Retina (tissue), 1 donor: ENCODE measurements at regions not wholly inside any gene's neighbourhood (a gene's known extent, or its start where the extent isn't known, plus 50 kb on each side); places are given as distances from the start of the nearest gene placed in this dataset.
"Not testable (repeated sequence)": the region's sequence is repeated elsewhere in the genome, so short reads cannot be mapped to it uniquely, and the experiment has no call there.

Experiments used
- DNase-seq: peaks from one replicate; pipeline ENCODE4 v3.0.0-alpha.2; 2016

DNA sequence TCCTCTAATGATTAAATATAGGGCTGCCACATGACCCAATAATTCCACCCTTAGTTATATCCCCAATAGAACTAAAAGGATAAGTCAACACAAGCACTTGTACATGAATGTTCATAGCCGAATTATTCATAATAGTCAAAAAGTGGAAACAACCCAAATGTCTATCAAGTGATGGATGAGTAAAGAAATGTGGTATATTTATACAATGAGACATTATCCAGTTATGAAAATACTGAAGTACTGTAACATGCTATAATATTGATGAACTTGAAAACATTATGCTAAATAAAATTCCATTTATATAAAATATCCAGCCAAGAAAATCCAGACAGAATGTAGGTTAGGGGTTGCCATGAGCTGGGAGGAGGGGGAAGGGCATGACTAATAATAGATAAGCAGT, 436.7 kb upstream of the AADAT start:
- no peak for DNase-seq

DNA sequence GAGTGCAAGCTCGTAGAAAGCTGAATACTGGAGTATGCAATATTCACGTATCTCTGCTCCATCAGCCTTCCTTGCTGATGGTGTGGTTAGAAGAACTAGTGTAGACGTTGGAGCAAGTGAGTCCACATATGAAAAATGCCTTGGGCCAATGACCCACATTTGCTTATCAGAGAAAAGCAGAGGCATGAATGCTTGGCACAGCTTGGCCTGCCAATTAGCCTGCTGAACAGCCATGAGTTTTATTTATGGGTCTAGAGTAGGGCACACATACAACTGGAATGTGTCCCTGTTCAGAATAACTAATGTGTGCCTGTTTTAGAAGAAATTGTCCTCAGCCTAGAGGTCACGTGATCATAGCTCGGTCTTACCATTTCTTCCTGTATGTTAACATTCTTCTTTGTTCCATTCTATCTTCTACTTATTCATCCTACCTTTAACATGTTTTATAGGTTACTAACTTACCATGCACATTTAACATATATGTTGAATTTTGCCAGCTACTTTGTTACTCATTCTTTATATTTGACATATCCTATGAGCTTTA, 432.7 kb upstream of the AADAT start:
- no peak for DNase-seq

DNA sequence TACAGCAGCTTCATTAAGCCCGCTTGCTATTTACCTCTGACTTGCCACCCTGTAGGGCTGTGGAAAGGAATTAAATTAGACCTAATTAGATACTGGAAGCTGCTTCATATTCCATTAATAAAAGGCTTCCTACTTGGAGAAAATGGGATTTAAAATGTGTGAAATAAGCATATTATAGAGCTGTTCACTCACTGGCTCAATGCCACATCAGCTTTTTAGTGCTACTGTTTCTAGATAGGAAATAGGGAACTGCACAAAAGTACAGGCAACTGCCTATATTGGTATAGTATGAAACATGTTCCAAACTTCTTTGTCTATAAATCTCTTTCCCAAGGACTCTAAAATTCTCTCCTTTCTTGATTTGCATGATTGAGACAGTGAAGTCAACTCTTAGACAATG, 407.9 kb upstream of the AADAT start:
- DNase-seq: no peak

DNA sequence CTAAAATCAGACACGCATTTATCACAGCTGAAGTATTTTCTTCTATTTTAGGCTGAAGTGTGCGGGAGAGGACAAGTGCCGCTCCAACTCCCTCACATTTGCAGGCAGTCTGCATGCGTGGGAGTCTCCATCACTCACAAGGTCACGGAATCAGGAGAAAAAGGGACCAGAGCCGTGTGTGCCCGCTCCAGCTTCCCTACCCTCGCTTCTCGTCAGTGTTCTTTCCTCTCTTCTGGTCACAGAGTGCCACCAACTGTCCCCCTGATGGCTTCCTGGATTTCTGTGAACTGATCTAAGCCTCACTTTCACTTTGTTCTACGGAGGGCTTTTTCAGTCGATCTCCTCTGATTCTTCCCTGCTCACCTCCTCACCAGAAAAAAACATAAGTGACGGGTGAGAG, 407.4 kb upstream of the AADAT start:
- peak; percentile 20 for DNase-seq

DNA sequence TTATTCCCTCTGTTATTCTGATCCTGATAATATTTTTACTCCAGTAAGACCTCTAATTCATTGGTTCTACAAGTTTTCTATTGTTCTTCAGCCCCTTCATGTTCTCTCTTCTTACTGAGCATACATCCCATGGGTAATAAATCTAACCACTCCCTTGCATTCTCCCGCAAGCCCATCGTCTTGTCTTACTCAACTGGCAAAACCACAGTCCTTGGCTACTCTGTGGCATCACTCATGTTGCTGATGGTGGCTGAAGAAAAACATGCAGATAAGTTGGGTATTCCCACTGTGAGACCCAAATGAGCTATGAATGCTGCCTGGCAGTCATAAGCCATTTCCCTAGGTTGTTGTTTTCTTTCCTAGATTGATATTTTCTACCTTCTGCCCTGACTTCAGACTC, 402.2 kb upstream of the AADAT start:
- DNase-seq: no peak

DNA sequence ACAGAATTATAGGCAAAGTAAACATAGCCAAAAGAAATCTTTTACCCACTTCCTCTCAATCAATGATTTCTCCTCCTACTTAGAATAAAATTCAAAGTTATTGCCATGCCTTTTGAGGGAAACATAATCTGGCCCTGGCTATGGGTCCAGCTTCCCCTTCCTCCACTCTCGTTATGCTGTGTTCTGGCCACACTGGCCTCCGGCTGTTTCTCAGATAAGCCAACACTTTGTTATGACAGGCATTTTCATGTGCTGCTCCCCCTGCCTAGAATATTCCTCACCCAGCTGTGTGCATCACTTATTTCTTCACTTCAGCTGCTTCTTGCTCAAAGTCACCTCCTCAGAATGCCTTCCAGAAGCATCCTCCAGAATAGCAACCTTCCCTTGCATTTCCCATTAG, 386.6 kb upstream of the AADAT start:
- DNase-seq: no peak

DNA sequence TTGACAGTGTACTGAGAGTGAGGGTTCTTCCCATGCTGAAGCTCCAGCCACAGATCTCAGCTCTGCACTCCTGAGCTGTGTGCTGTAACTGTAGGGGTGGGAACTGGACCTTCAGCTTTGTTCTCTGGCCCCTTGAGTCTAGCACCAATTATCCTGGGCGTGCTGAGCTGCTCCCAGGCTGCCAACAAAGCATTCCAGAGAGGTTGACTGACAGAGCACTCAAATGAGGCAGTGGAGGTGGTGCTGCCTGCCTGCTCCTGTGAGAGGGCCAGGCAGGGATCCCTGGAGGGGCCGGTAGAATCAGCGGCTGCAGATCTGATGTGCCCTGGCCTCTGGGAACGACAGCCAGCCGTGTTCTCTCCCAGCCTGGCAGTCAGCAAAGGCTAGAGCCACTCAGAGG, 375.7 kb upstream of the AADAT start:
- no peak for DNase-seq

DNA sequence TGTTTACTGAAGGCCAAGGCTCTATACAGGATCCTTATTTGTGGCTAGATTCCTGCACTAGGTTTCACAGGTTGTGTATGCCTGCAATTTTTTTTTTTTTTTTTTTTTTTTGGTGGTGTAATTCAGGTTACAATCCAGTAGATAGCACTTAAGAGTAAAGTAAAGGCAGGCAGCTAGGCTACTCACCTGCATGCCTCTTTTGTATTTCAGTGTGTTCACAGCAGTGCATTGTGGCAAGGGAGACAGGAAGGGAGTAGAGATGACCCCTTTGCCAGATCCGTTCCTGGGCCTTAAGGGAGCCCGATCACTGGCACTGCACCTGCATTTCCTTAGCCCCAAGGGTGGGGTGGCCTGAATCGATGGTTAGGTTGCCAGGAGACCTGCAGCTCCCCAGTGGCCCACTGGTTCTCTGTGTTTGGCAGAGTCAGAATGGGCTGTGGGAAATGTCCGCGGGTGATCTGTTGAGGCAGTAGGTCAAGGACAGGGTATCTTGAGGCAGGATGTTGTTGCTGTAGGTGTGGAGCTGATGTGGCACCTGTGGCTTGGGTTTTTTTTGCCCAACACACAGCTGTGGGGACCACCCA, 374.9 kb upstream of the AADAT start:
- no peak for DNase-seq

DNA sequence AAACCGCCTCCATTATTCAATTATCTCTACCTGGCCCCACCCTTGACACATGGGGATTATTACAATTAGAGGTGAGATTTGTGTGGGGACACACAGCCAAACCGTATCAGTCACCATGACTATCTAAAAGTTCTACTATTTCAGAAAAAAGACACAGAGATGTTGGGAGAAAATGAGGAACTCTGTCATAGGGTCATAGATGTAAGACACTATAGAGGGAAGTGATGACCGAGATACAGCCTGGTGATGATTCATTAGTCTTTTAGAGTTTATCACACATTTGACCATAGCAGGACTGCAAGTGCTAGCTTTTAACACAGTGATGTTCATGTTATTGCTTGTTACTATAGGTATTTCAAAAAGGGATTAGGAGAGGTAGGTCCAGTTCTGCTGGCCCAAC, 357.0 kb upstream of the AADAT start:
- DNase-seq: no peak

DNA sequence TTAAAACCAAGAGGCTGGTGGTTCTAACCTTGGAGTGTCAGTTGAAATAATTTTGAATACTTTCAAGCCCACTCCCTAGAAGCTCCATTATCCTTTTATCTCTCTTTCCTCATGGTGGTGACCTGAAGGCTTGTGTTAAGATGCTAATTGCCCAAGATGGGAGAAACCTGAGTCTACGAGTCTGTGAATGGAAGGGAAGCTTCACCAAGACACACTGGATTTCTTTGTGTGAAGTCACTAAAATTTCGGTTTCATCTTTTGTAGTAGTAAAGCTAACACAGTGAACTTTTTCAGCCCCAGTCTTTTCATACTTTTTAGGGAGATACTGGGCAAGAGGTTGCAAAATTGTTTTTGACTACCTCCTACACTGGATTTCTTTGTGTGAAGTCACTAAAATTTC, 351.4 kb upstream of the AADAT start:
- not testable (repeated sequence) for DNase-seq

DNA sequence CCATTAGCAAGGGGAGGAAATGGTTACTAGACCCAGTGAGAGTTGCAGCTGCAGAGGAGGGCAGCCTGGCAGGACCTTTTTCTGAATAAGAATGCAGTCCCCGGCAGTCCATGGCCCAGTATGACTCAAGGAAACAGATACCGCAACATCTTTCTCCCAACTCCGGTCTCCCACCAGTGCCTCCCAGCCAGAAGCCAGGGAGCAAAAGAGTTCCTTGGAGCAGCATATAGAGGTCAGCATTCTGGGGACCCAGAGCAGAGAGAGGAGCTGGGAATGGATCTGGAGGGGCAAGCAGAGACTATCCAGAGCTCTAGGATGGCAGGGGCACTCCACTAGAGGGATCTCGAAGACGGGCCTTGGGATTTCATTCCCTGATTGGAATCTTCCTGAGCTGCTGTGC, 339.2 kb upstream of the AADAT start:
- no peak for DNase-seq

DNA sequence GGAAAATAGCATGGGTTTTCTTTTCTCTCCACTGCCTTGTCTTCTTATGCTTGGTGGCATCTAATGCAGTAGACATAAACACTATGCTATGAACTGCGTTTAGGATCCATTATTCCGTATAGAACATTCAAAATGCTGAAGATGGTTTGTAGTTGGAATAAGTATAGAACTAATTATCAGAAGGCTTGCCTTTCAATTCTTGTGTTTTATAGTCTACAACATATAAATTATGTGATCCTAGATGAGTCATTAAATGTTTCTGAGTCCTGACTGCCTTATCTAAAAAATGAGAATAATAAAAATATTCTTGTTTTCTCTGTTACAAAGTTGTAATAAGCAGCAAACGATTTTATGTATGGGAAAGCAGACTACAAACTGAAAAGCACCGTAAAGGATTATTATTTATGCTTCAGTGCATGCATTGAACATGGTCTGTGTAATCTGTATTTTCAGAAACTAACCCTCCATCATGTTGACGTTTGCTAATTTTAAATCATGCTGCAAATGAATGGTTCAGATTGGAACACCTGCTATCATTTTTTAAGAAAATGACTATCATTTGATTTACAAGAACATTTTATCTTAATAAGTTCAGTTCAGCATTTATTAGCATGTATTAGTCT, 335.9 kb upstream of the AADAT start:
- peak; percentile 33 for DNase-seq

DNA sequence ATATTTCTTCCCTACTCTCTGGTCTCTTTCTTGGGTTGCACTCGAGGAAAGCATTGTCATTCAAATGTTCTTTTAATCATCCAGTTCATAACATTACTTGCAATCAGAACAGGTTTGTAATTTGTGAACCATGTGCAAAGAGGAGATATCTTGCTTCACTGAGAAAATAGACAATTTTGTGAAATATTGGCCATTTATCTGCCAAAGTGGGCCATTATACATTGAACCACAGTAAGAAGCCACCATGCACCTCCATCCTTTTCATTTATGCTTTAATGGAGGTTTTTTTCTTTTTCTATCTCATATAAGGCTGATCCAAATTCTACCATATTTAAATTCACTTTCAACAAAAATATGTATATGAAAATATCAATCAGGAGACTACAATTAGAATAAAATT, 335.3 kb upstream of the AADAT start:
- no peak for DNase-seq

DNA sequence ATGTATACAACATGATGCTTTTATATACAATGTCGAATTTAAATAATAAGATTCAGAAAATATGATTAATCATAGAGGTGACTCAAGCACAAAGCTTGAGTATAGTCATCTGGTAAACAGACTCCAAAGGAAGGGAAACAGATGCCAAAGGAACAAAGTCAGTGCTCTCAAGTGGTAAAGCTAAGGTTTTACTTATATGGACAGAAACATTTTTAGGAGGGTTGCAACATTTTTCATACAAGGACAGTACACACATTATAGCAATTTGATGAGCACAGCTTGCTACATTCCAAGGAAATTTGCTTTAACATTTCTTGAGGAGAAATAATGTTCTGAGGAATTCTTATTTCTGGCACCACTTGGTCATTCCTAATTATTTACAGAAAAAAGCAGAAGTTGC, 333.4 kb upstream of the AADAT start:
- DNase-seq: no peak

DNA sequence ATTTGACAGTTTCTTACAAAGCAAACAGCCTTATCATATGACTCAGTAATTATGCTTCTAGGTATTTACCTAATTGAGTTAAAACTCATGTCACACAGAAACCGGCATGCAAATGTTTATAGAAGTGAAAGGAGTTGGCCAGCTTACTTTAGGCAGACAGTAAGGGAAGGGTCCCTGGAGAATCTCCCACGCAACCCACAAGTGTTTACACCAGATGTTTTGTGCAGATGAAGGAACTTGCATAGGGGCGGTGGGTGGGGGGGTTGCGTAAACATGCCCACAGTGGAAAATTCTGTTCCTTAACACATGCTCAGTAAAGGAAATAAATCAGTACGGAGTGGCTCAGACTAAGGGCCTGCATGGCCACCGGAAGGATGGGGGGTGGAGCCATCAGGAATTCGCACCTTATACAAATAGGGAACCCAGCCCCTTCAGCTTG, 330.5 kb upstream of the AADAT start:
- DNase-seq: no peak

DNA sequence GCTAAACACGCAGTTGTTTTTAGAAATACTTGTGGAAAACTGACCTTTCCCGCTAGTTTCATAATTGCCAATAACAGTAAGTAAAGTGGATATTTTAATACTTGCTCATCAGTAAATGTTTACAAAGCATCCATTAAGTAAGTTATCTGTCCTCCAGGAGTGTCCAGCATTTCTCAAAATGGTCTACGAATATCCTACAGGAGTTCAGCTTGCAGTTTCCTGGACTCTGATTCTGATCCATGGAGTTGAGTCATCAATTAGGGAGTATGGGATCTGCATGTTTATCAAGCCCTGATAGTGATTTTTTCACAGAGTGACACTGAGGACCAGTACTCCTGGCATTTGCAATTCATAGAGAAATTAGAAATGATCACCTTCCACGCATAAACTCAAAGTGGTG, 325.2 kb upstream of the AADAT start:
- no peak for DNase-seq

DNA sequence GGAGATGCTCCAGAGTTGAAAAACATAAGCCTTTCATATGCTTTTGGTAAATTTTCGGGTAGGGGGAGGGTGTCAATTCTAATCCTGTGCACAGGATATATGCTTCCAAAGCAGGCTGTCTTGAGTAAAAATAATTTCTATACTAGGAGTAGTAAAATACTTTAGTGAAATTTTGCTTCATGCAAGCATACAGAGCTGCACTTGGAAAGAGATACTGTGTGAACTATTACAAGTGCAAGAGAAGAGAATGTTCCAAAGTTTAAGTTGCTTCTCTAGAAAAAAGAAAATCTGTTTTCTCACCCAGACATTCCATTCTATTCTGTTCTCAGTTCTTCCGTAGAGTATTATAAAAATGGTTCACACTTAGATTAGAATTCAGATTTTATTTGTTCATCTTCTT, 324.6 kb upstream of the AADAT start:
- no peak for DNase-seq

DNA sequence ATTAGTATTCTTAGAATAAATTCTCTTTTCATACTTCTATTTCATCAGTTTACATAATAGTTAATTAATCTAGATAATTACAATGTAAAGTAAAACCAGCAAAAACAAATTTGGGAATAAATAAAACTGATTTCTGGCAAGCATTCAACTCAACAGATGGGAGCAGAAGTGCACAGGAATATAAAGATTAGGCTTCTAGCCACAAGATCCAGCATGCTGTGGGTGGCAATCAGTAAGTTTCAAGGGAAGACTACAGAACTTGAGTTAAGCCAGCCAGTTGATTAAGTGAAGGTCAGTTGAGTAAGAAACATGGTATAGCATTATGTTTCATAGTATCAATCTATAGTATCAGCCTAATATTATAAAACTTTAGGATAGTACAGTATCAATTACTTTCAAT, 324.2 kb upstream of the AADAT start:
- no peak for DNase-seq

DNA sequence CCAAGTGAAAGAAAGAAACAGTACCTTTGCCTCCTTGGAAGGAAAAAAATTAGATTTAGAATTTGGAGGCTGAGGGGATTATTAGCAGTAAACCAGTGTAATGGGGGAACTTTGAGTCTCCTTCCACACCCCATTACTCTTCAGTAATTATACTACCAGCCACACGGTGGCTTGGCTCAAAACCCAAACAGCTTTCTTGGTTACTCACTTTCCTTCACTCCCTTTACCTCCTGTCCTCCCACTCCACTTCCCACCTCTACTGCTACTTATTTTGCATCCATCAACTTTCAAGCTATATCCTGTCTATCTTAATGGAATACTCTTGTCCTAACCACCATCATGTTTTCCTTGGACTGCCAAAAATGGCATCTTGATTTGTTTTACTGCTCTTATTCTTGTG, 310.6 kb upstream of the AADAT start:
- DNase-seq: no peak

DNA sequence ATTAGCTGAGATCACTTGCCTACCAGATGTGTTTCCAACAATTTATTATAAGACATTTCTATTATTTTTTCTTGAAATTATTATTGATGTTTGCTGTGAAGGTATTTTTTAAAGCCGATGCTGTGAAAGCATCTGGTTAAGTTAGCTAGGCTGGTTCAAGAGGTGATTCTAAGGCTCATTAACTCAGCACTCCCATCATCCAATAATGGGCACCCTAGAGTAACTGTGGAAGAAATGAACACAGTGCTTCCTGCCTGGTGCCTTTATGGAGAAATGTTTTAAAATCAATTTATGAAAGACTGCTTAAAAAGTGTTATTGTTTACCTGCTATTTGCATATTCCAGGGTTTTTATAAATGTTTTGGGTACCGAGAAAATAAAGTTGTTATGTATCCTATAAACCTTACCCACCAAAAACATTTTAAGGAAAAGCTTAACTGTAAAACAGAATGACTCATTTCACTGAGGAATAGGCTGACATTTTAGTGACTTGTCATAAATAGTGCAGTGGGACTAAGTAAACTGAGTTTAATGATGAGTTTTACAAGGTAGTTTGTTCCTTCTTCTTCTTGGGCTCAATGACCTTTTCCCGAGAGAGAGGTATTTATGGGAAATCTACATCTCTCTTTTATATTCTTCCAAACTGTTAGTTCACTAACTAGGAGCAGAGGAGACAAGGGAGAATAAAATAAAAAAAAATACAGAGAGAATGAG, 310.0 kb upstream of the AADAT start:
- no peak for DNase-seq

DNA sequence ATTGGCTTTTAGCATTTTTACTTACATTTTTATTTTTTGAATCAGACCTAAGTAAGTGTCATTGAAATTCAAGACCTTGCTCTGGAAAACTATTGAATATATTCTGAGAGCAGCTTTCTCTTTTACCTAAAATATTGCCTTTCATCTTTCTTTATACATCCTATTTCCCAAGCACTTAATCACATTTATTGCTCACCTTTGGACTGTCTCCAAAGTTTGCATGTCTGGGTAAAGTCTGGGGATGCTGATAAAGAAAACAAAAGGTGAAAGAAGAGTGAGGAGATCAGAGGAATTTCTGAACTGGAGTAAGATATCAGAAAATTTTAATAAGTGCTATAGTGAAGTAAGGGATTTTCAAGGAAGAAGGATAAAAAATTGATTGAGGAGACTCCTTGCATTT, 308.5 kb upstream of the AADAT start:
- no peak for DNase-seq

DNA sequence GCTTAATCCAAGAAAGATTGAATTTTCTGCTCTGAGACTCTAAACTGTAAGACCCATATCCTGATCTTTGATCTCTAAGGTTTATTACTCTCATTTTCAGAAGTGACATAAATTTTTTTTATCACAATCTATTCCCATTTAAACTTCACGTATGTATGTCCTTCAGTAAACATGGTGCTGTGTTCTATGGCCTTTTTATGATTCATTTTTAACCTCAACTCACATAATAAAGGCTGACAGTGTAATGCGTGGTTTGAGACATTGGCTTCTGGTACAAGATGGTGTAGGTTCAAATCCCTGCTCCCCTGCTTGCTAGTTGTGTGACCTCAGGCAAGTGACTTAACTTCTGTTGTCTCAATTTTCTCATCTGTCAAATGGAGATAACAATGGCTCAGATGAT, 306.0 kb upstream of the AADAT start:
- DNase-seq: no peak

DNA sequence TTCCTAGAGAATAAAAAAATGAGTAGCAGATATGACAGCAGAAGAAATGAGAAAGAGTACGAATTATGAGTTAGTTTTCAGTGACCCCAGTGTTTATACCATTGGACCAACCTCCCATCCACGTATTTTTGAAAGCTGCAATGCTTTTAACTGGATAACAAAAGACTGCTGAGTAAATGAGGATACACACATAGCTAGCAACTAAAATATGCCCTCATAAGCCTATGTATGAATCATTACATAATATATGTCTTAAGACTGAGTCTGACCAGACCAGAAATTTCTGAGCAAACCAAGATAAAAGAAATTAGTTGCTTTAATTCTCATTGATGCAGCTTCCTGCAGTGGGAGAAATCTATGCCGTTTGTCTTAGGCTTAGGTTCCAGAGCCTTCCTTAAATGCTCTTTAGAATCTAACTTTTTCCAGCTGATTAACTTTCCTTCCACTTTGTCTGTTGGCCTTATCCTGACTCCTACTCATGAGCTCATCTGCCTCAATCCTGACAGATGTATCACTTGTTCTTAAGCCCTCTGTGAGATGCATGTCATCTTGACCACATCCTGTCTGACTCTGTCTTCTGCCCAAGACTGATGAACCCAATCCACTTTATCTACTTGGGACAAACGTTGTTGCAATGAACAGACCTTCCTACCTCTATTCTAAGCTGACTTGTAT, 301.4 kb upstream of the AADAT start:
- DNase-seq: no peak

DNA sequence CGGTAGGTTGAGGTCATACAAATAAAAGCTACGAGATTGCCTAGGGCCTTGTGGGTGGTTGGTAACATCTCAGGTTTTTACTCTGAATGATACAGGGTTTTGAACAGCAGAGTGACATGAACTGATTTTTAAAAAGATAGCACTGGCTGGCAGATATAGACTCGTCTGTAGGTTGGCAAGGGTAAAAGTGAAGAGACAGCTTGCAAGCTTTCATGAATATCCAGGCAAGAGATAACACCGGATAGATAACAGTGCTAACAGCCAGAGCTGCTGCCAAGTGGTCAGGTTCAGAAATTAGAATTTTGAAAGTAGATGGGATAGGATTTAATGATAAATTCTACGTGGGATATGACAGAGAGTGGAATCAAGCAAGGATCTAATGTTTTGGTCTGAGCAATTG, 299.7 kb upstream of the AADAT start:
- DNase-seq: no peak
